ENCODE measurements at regions not wholly inside any gene's neighbourhood (a gene's known extent, or its start where the extent isn't known, plus 50 kb on each side); places are given as distances from the start of the nearest gene placed in this dataset.

DNA sequence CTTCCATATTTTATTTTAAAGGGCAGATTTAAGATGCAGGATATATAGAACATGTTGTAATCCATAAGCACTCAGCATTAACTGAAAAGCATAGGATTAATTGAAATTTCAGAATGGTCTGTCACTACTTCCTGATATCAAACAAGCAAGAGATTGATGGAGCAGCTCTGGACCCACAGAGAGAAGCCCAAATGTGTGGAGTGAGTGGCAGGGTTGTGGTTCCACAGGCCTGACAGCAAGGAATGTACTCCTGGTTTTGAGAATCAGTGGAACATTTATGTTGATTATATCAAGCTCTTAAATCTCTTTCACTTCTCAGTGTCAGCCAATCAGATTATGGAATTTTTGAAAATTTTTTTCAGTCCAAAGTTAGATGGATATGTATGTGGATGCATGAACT, 267.6 kb upstream of the PRICKLE1 start:
- Histone ChIP-seq H3K9ac (ENCODE audit: control insufficient read depth, insufficient read depth, low read length) (no peak overlapping the region), H3K4me2 (ENCODE audit: control insufficient read depth, insufficient read depth) (no peak overlapping the region), H3K36me3 (ENCODE audit: control insufficient read depth in 2 of 2, insufficient read depth in 2 of 2, low read length in 1 of 2) (no peaks in the 10 kb centered on the region), H3K4me3 (no peak overlapping the region), H4K20me1 (ENCODE audit: control insufficient read depth, insufficient read depth) (no peaks in the 10 kb centered on the region), H3K27me3 (replicated peaks in 1 of 2; ENCODE audit: control insufficient read depth in 2 of 2, insufficient read depth in 2 of 2, low read length in 1 of 2) (no peaks in the 10 kb centered on the region), H3K27ac (ENCODE audit: control insufficient read depth, insufficient read depth) (no peak overlapping the region), H2AFZ (ENCODE audit: control insufficient read depth, low read depth, low read length) (no peak overlapping the region), H3K9me3 (replicated peaks; ENCODE audit: control insufficient read depth, insufficient read depth, low read length) (no peaks in the 10 kb centered on the region), H3K79me2 (ENCODE audit: control insufficient read depth, insufficient read depth, low read length) (no peaks in the 10 kb centered on the region), H3K4me1 (ENCODE audit: control insufficient read depth, insufficient read depth, low read length) (no peaks in the 10 kb centered on the region)
- intact Hi-C loops (cut with micrococcal nuclease; ENCODE audit: unreplicated experiment) (no loop called here), in situ Hi-C loops (cut with MboI) (no loop called here)
- ChIA-PET RAD21 (ENCODE audit: unreplicated experiment) (no interaction called here), CTCF (no interaction called here), POLR2A (no interaction called here), SMC1A (ENCODE audit: uncharacterized antibody, unreplicated experiment) (no interaction called here)
- no peak for TF ChIP-seq BMI1 (IDR thresholded peaks at IDR 0.05; ENCODE audit: borderline replicate concordance)
- TF ChIP-seq, protein P1, sequence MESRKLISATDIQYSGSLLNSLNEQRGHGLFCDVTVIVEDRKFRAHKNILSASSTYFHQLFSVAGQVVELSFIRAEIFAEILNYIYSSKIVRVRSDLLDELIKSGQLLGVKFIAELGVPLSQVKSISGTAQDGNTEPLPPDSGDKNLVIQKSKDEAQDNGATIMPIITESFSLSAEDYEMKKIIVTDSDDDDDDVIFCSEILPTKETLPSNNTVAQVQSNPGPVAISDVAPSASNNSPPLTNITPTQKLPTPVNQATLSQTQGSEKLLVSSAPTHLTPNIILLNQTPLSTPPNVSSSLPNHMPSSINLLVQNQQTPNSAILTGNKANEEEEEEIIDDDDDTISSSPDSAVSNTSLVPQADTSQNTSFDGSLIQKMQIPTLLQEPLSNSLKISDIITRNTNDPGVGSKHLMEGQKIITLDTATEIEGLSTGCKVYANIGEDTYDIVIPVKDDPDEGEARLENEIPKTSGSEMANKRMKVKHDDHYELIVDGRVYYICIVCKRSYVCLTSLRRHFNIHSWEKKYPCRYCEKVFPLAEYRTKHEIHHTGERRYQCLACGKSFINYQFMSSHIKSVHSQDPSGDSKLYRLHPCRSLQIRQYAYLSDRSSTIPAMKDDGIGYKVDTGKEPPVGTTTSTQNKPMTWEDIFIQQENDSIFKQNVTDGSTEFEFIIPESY (IDR thresholded peaks at IDR 0.05): no peak
- TF ChIP-seq, protein P2, sequence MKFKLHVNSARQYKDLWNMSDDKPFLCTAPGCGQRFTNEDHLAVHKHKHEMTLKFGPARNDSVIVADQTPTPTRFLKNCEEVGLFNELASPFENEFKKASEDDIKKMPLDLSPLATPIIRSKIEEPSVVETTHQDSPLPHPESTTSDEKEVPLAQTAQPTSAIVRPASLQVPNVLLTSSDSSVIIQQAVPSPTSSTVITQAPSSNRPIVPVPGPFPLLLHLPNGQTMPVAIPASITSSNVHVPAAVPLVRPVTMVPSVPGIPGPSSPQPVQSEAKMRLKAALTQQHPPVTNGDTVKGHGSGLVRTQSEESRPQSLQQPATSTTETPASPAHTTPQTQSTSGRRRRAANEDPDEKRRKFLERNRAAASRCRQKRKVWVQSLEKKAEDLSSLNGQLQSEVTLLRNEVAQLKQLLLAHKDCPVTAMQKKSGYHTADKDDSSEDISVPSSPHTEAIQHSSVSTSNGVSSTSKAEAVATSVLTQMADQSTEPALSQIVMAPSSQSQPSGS (IDR thresholded peaks at IDR 0.05; ENCODE audit: low read length): no peak
- ATAC-seq (no peak), FAIRE-seq (no peak), DNase-seq (ENCODE audit: low read depth, low spot score) (no peak)
- BruUV-seq (replicated peaks): no TSS peak

DNA sequence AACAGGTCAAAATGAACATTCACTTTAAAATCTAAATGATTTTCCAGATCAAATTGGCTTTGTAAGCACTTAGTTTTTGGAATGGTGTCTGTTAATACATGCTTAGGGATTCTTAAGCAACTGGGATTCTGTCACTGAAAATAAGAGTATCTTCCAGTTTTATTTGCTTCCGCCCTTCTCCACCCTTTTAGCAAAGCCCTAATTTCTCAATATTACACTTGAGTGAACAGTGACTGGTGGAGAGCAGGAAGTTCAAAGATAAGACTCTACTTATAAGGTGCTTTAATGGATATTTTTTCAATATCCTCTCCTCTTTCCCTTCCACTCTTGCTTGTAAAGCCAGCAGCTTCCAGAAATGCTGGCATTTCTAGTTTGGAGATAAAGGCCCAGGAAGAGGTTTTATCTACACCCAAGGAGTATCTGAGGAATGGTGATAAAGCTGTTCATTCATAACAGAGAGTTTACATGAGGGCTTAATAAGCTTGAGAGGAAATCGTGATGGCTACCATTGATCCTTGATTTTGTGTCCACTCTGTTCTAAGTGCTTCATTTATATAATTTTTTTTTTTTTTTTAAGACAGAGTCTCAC, 265.9 kb upstream of the PRICKLE1 start:
- no peak overlapping the region for H3K27ac ChIP-seq (ENCODE audit: control insufficient read depth, insufficient read depth)
- no peaks in the 10 kb centered on the region for H3K4me1 ChIP-seq (ENCODE audit: control insufficient read depth, insufficient read depth, low read length)
- 0% methylated on average over 2 of the region's 2 CpGs for WGBS (ENCODE audit: insufficient coverage, insufficient replicate concordance, low lambda C conversion rate, missing lambda C conversion rate)
- intact Hi-C loops (cut with micrococcal nuclease; ENCODE audit: unreplicated experiment): no loop called here
- ChIA-PET CTCF (no interaction called here), SMC1A (ENCODE audit: uncharacterized antibody, unreplicated experiment) (no interaction called here), POLR2A (no interaction called here), RAD21 (ENCODE audit: unreplicated experiment) (no interaction called here)
- no peak overlapping the region for H3K4me3 ChIP-seq
- DNase-seq (ENCODE audit: low read depth, low spot score) (no peak), FAIRE-seq (no peak), ATAC-seq (no peak)
- no TSS peak for BruUV-seq (replicated peaks)
- H3K36me3 ChIP-seq (ENCODE audit: control insufficient read depth in 2 of 2, insufficient read depth in 2 of 2, low read length in 1 of 2): no peaks in the 10 kb centered on the region
- no peaks in the 10 kb centered on the region for H3K27me3 ChIP-seq (replicated peaks in 1 of 2; ENCODE audit: control insufficient read depth in 2 of 2, insufficient read depth in 2 of 2, low read length in 1 of 2)
- no peaks in the 10 kb centered on the region for H3K9me3 ChIP-seq (replicated peaks; ENCODE audit: control insufficient read depth, insufficient read depth, low read length)
- H3K9ac ChIP-seq (ENCODE audit: control insufficient read depth, insufficient read depth, low read length): no peak overlapping the region
- H2AFZ ChIP-seq (ENCODE audit: control insufficient read depth, low read depth, low read length): no peak overlapping the region
- in situ Hi-C loops (cut with MboI): no loop called here
- no peaks in the 10 kb centered on the region for H3K79me2 ChIP-seq (ENCODE audit: control insufficient read depth, insufficient read depth, low read length)
- no peaks in the 10 kb centered on the region for H4K20me1 ChIP-seq (ENCODE audit: control insufficient read depth, insufficient read depth)
- no peak overlapping the region for H3K4me2 ChIP-seq (ENCODE audit: control insufficient read depth, insufficient read depth)
- TF ChIP-seq CHD2 (IDR thresholded peaks at IDR 0.05; ENCODE audit: borderline replicate concordance, low read depth, low read length) (no peak), ZSCAN29 (IDR thresholded peaks at IDR 0.05) (no peak), YBX1 (IDR thresholded peaks at IDR 0.05) (no peak), DPF2 (IDR thresholded peaks at IDR 0.05) (no peak)
- TF ChIP-seq, protein P3, sequence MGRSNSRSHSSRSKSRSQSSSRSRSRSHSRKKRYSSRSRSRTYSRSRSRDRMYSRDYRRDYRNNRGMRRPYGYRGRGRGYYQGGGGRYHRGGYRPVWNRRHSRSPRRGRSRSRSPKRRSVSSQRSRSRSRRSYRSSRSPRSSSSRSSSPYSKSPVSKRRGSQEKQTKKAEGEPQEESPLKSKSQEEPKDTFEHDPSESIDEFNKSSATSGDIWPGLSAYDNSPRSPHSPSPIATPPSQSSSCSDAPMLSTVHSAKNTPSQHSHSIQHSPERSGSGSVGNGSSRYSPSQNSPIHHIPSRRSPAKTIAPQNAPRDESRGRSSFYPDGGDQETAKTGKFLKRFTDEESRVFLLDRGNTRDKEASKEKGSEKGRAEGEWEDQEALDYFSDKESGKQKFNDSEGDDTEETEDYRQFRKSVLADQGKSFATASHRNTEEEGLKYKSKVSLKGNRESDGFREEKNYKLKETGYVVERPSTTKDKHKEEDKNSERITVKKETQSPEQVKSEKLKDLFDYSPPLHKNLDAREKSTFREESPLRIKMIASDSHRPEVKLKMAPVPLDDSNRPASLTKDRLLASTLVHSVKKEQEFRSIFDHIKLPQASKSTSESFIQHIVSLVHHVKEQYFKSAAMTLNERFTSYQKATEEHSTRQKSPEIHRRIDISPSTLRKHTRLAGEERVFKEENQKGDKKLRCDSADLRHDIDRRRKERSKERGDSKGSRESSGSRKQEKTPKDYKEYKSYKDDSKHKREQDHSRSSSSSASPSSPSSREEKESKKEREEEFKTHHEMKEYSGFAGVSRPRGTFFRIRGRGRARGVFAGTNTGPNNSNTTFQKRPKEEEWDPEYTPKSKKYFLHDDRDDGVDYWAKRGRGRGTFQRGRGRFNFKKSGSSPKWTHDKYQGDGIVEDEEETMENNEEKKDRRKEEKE (IDR thresholded peaks at IDR 0.05): no peak

Data from GM12878 (cell line).